ENCODE measurements at regions not wholly inside any gene's neighbourhood (a gene's known extent, or its start where the extent isn't known, plus 50 kb on each side); places are given as distances from the start of the nearest gene placed in this dataset.

DNA sequence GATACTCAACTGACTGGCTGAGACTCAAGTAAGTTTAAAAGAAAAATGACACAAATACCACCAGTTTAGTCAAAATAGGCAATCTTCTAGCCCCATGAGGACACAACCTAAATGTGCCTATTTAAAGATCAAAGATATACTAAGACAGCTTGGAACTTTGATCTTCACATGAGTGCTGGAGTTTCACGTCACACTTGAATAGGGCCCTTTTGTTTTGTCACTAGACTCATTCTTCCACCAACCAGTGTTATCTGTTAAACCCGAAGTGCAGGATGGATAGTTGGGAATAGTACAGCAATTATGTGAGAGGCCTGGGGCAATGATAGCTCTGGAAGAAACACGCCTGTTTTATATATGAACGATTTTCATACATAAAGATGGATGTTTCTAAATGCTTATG, 792.8 kb upstream of the NUDT12 start:
- Histone ChIP-seq H2AFZ (ENCODE audit: low read depth) (no peak overlapping the region), H3K27ac (ENCODE audit: low read depth in 2 of 2, low read length in 1 of 2) (no peak overlapping the region), H3K9me3 (no peaks in the 10 kb centered on the region), H3F3A (replicated peaks; ENCODE audit: insufficient read depth) (no peaks in the 10 kb centered on the region), H3K4me3 (ENCODE audit: low read depth in 2 of 2, low read length in 1 of 2) (no peak overlapping the region), H3K9ac (no peak overlapping the region), H3K36me3 (replicated peaks in 1 of 2; ENCODE audit: control insufficient read depth in 1 of 2, insufficient read depth in 2 of 2, low read length in 1 of 2) (no peaks in the 10 kb centered on the region), H3K79me2 (ENCODE audit: insufficient read depth) (no peaks in the 10 kb centered on the region), H3K27me3 (ENCODE audit: insufficient read depth) (no peaks in the 10 kb centered on the region), H4K20me1 (ENCODE audit: insufficient read depth) (no peaks in the 10 kb centered on the region), H3K9me2 (no peaks in the 10 kb centered on the region), H3K4me1 (ENCODE audit: control insufficient read depth in 1 of 2, insufficient read depth in 2 of 2, low read depth in 1 of 2, low read length in 1 of 2) (no peaks in the 10 kb centered on the region; a peak in 1 of 4 replicates), H3K4me2 (no peak overlapping the region)
- POLR2A ChIA-PET = no interaction called here
- TF ChIP-seq TEAD4 (IDR thresholded peaks at IDR 0.05; ENCODE audit: borderline replicate concordance, insufficient read depth) (no peak), GATA2 (CRISPR knock-in tag; IDR thresholded peaks at IDR 0.05) (peak; percentile 16; the same call in 1 of the 2 replicates)
- 69% methylated on average over 4 of the region's 4 CpGs for WGBS (ENCODE audit: low lambda C conversion rate)
- DNase-seq = no peak
- CTCF ChIA-PET = no interaction called here

GRCh38 chr5:104353371-104353770, 790.8 kb upstream of the NUDT12 start:
- no peak for DNase-seq
- H3K4me3 ChIP-seq (ENCODE audit: low read depth in 2 of 2, low read length in 1 of 2) = no peak overlapping the region
- H3K9ac ChIP-seq = no peak overlapping the region
- no peaks in the 10 kb centered on the region for H3K9me3 ChIP-seq
- H4K20me1 ChIP-seq (ENCODE audit: insufficient read depth) = no peaks in the 10 kb centered on the region
- no peak overlapping the region for H2AFZ ChIP-seq (ENCODE audit: low read depth)
- WGBS (ENCODE audit: low lambda C conversion rate) = 71% methylated on average over 4 of the region's 4 CpGs
- H3K4me1 ChIP-seq (ENCODE audit: control insufficient read depth in 1 of 2, insufficient read depth in 2 of 2, low read depth in 1 of 2, low read length in 1 of 2) = no peaks in the 10 kb centered on the region; a peak in 1 of 4 replicates
- no peak overlapping the region for H3K4me2 ChIP-seq
- ChIA-PET CTCF (no interaction called here), POLR2A (no interaction called here)
- no peaks in the 10 kb centered on the region for H3K79me2 ChIP-seq (ENCODE audit: insufficient read depth)
- no peaks in the 10 kb centered on the region for H3K9me2 ChIP-seq
- no peak for TF ChIP-seq MXI1 (IDR thresholded peaks at IDR 0.05; ENCODE audit: low read depth, low read length)
- TF ChIP-seq TAF1 (IDR thresholded peaks at IDR 0.05; ENCODE audit: borderline replicate concordance, low read depth, low read length) = no peak
- no peak for TF ChIP-seq NFIC (IDR thresholded peaks at IDR 0.05; ENCODE audit: borderline replicate concordance)
- no peak for TF ChIP-seq POLR2AphosphoS5 (IDR thresholded peaks at IDR 0.05; ENCODE audit: low read depth, low read length)
- TF ChIP-seq, protein P1, sequence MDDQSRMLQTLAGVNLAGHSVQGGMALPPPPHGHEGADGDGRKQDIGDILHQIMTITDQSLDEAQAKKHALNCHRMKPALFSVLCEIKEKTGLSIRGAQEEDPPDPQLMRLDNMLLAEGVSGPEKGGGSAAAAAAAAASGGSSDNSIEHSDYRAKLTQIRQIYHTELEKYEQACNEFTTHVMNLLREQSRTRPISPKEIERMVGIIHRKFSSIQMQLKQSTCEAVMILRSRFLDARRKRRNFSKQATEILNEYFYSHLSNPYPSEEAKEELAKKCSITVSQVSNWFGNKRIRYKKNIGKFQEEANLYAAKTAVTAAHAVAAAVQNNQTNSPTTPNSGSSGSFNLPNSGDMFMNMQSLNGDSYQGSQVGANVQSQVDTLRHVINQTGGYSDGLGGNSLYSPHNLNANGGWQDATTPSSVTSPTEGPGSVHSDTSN (IDR thresholded peaks at IDR 0.05) = no peak
- no peak for TF ChIP-seq TCF12 (IDR thresholded peaks at IDR 0.05)
- no peak for TF ChIP-seq RXRA (IDR thresholded peaks at IDR 0.05; ENCODE audit: borderline replicate concordance, low read depth)
- no peak for TF ChIP-seq USF1 (IDR thresholded peaks at IDR 0.05; ENCODE audit: borderline replicate concordance, low read depth)
- TF ChIP-seq TEAD4 (IDR thresholded peaks at IDR 0.05; ENCODE audit: borderline replicate concordance, insufficient read depth) = no peak
- TF ChIP-seq EZH2phosphoT487 (IDR thresholded peaks at IDR 0.05; ENCODE audit: borderline replicate concordance, low read depth) = no peak
- H3K27me3 ChIP-seq (ENCODE audit: insufficient read depth) = no peaks in the 10 kb centered on the region
- H3K27ac ChIP-seq (ENCODE audit: low read depth in 2 of 2, low read length in 1 of 2) = no peak overlapping the region
- no peaks in the 10 kb centered on the region for H3F3A ChIP-seq (replicated peaks; ENCODE audit: insufficient read depth)
- H3K36me3 ChIP-seq (replicated peaks in 1 of 2; ENCODE audit: control insufficient read depth in 1 of 2, insufficient read depth in 2 of 2, low read length in 1 of 2) = no peaks in the 10 kb centered on the region

DNA sequence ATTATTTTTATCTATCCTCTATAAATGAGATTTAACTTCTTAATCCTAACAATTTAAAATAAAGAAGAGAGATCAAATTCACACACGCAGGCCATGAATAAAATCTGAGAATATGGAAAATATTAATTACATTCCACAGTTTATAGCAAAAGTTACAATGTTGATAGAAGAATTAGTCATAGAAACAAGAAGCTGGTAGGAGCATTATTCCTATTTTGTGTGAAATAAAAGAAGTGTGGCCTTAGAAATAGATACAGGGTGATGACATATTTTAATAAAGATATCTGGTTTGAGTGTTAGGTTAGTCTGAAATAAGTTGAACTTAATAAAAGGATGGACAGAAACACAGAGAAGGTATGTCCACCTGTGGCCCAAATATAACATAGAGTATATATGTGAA, 790.4 kb upstream of the NUDT12 start:
- Histone ChIP-seq H3K36me3 (replicated peaks in 1 of 2; ENCODE audit: control insufficient read depth in 1 of 2, insufficient read depth in 2 of 2, low read length in 1 of 2) (no peaks in the 10 kb centered on the region), H3K27ac (ENCODE audit: low read depth in 2 of 2, low read length in 1 of 2) (no peak overlapping the region), H4K20me1 (ENCODE audit: insufficient read depth) (no peaks in the 10 kb centered on the region), H3K9ac (no peak overlapping the region), H3K27me3 (ENCODE audit: insufficient read depth) (no peaks in the 10 kb centered on the region), H3F3A (replicated peaks; ENCODE audit: insufficient read depth) (no peaks in the 10 kb centered on the region), H3K79me2 (ENCODE audit: insufficient read depth) (no peaks in the 10 kb centered on the region), H3K9me2 (no peaks in the 10 kb centered on the region), H3K4me2 (no peak overlapping the region), H2AFZ (ENCODE audit: low read depth) (no peak overlapping the region), H3K9me3 (no peaks in the 10 kb centered on the region), H3K4me1 (ENCODE audit: control insufficient read depth in 1 of 2, insufficient read depth in 2 of 2, low read depth in 1 of 2, low read length in 1 of 2) (no peaks in the 10 kb centered on the region; a peak in 1 of 4 replicates), H3K4me3 (ENCODE audit: low read depth in 2 of 2, low read length in 1 of 2) (no peak overlapping the region)
- DNase-seq = no peak
- CTCF ChIA-PET = no interaction called here
- POLR2A ChIA-PET = no interaction called here
- no peak for TF ChIP-seq TCF12 (IDR thresholded peaks at IDR 0.05)
- WGBS (ENCODE audit: low lambda C conversion rate) = 86% methylated on average over 1 of the region's 1 CpG
